Endothelial cell of umbilical vein (primary cell): ENCODE measurements at regions not wholly inside any gene's neighbourhood (a gene's known extent, or its start where the extent isn't known, plus 50 kb on each side); places are given as distances from the start of the nearest gene placed in this dataset.

Experiments used
- BruUV-seq: library from RNA; stranded (reverse); fragments of 400-500 nt; replicated peaks from 2 replicates; lab custom pipeline; 2021; lab: Mats Ljungman, UMichigan
- CTCF ChIA-PET: fragments of 300-600, 350-600 bp; sonication (Branson Sonifier 250); formaldehyde crosslinking; loops from one replicate; lab custom pipeline; 2021; ENCODE audit warnings: antibody characterized with exemption, inconsistent platforms; lab: Charles Lee
- POLR2A ChIA-PET: fragments of 300-600, 350-600 bp; sonication (Branson Sonifier 250); formaldehyde crosslinking; loops from one replicate; lab custom pipeline; 2021; ENCODE audit warnings: antibody characterized with exemption, inconsistent platforms; lab: Charles Lee
- DNase-seq: peaks from one replicate; pipeline ENCODE4 v3.0.0-alpha.2; 2011; ENCODE audit warnings: low read depth, low spot score
- FAIRE-seq: peaks from 2 replicates; lab custom pipeline; 2011; peaks lifted over from hg19 to GRCh38; lab: Jason Lieb, UNC
- H2AFZ ChIP-seq: 2 replicates; pipeline ENCODE4 v1.6.0; 2012; ENCODE audit warnings: low read depth, low read length, control low read depth, inconsistent platforms
- H3K27ac ChIP-seq: 2 replicates; pipeline ENCODE4 v1.5.1; 2011; ENCODE audit warnings: low read depth, mild to moderate bottlenecking, control low read depth, low read length, moderate library complexity; ENCODE audit not compliant: insufficient read depth
- H3K27me3 ChIP-seq, 2 experiments: 2 replicates each; pipeline versions ENCODE4 v1.6.0 to v1.6.1; 2011; ENCODE audit warnings: low read length in 2 of 2, mixed read lengths in 1 of 2; ENCODE audit not compliant: control insufficient read depth in 2 of 2, insufficient read depth in 2 of 2
- H3K36me3 ChIP-seq, 2 experiments: 2 replicates in 1 of 2; 3 replicates in 1 of 2; pipeline ENCODE4 v1.5.1; 2011; ENCODE audit warnings: low read length in 2 of 2, mild to moderate bottlenecking in 1 of 2, moderate library complexity in 1 of 2; ENCODE audit not compliant: control insufficient read depth in 2 of 2, insufficient read depth in 2 of 2; ENCODE audit errors: extremely low read depth in 1 of 2
- H3K4me1 ChIP-seq: 3 replicates; pipeline ENCODE4 v1.5.1; 2011; ENCODE audit warnings: mild to moderate bottlenecking, low read length; ENCODE audit not compliant: control insufficient read depth, insufficient read depth; ENCODE audit errors: extremely low read depth
- H3K4me2 ChIP-seq: 2 replicates; pipeline ENCODE4 v1.6.1; 2011; ENCODE audit warnings: low read length, control low read depth, mixed read lengths; ENCODE audit not compliant: insufficient read depth
- H3K4me3 ChIP-seq, 3 experiments: fragments of 200-600 bp in 1 of 3; sonication (generic), shearing (Covaris generic) in 1 of 3; replicated peaks in 1 of 3; 2 replicates each; pipeline ENCODE4 v1.5.1; 2011 to 2016; ENCODE audit warnings: control low read depth in 3 of 3, low read length in 3 of 3, mild to moderate bottlenecking in 2 of 3, inconsistent platforms in 1 of 3, low read depth in 1 of 3, moderate library complexity in 1 of 3; ENCODE audit not compliant: insufficient read depth in 1 of 3
- H3K79me2 ChIP-seq: 2 replicates; pipeline ENCODE4 v1.6.0; 2012; ENCODE audit warnings: low read length, inconsistent platforms; ENCODE audit not compliant: control insufficient read depth, insufficient read depth
- H3K9ac ChIP-seq: replicated peaks from 2 replicates; pipeline ENCODE3; 2011; ENCODE audit warnings: low read length, control low read depth; ENCODE audit not compliant: insufficient read depth; ENCODE audit errors: extremely low read depth
- H3K9me1 ChIP-seq: replicated peaks from 3 replicates; pipeline ENCODE4 v1.6.0; 2011; ENCODE audit warnings: mild to moderate bottlenecking, low read length; ENCODE audit not compliant: control insufficient read depth, insufficient read depth; ENCODE audit errors: extremely low read depth
- H3K9me3 ChIP-seq: replicated peaks from 2 replicates; pipeline ENCODE4 v1.5.1; 2012; ENCODE audit warnings: low read length, inconsistent platforms; ENCODE audit not compliant: control insufficient read depth, insufficient read depth
- H4K20me1 ChIP-seq: replicated peaks from 2 replicates; pipeline ENCODE3; 2011; ENCODE audit warnings: mild to moderate bottlenecking, low read length; ENCODE audit not compliant: control insufficient read depth, insufficient read depth; ENCODE audit errors: extremely low read depth
- EZH2 ChIP-seq: IDR thresholded peaks from 2 replicates; pipeline ENCODE4 v1.6.1; 2012; ENCODE audit warnings: borderline replicate concordance, low read depth, mild to moderate bottlenecking, moderate library complexity, low read length, inconsistent platforms; ENCODE audit not compliant: severe bottlenecking
- FOS ChIP-seq: IDR thresholded peaks from 2 replicates; pipeline ENCODE4 v1.6.1; 2011; ENCODE audit warnings: mild to moderate bottlenecking, low read length, moderate library complexity, borderline replicate concordance; ENCODE audit not compliant: insufficient read depth
- GATA2 ChIP-seq: IDR thresholded peaks from 2 replicates; pipeline ENCODE4 v1.7.0; 2011; ENCODE audit warnings: low read depth, mild to moderate bottlenecking, moderate library complexity, mixed read lengths, low read length; ENCODE audit not compliant: insufficient read length, insufficient read depth
- JUN ChIP-seq: IDR thresholded peaks from 2 replicates; pipeline ENCODE4 v1.6.1; 2011; ENCODE audit warnings: borderline replicate concordance, low read depth; ENCODE audit not compliant: insufficient read length, insufficient read depth
- MAX ChIP-seq: IDR thresholded peaks from 2 replicates; pipeline ENCODE4 v1.6.1; 2011; ENCODE audit not compliant: insufficient read depth, insufficient read length
- MYC ChIP-seq: IDR thresholded peaks from one replicate; pipeline ENCODE4 v1.6.1; 2011; ENCODE audit warnings: mild to moderate bottlenecking, low read depth, low read length
- POLR2A ChIP-seq: IDR thresholded peaks from 2 replicates; pipeline ENCODE4 v1.6.1; 2012; ENCODE audit warnings: low read depth, mild to moderate bottlenecking, control low read depth, low read length
- POLR2AphosphoS5 ChIP-seq: IDR thresholded peaks from 2 replicates; pipeline ENCODE4 v1.6.1; 2012; ENCODE audit warnings: low read depth, mild to moderate bottlenecking, control low read depth, low read length, moderate library complexity; ENCODE audit not compliant: insufficient read depth
- dilution Hi-C: fragments of 300-500 bp; cut with MboI; formaldehyde crosslinking; loops from one replicate; pipeline ENCODE4 v1.15.0; 2019; ENCODE audit warnings: low sequenced_read_pairs; ENCODE audit not compliant: extremely low pct_ligation_motif_present
- intact Hi-C: fragments of 100-400 bp; cut with micrococcal nuclease; formaldehyde crosslinking; loops from one replicate; pipeline ENCODE4 v1.10.0; 2022
- TF ChIP-seq, protein P1 (sequence below), 2 donors: IDR thresholded peaks; 1 replicate in 1 of 2; 2 replicates in 1 of 2; pipeline ENCODE4 v1.5.1; 2011; ENCODE audit warnings: low read length in 2 of 2, mild to moderate bottlenecking in 2 of 2, moderate library complexity in 2 of 2, control low read depth in 1 of 2, inconsistent platforms in 1 of 2, low read depth in 1 of 2; ENCODE audit not compliant: insufficient read depth in 1 of 2; ENCODE audit errors: extremely low read depth in 1 of 2

GRCh38 chr4:159428293-159428692, 325.4 kb downstream of the RAPGEF2 start:
- CTCF ChIA-PET: no interaction called here

More at GRCh38 chr4:159428293-159428692, 325.4 kb downstream of the RAPGEF2 start:
- Histone ChIP-seq H3K4me1 (peaks cover 7% of the 10 kb centered on the region), H3K4me2 (no peak overlapping the region), H3K9me3 (no peaks in the 10 kb centered on the region), H3K79me2 (no peaks in the 10 kb centered on the region), H3K36me3 (no peaks in the 10 kb centered on the region), H4K20me1 (no peaks in the 10 kb centered on the region), H3K4me3 (no peak overlapping the region), H3K27ac (no peak overlapping the region), H3K27me3 (no peaks in the 10 kb centered on the region), H3K9ac (no peak overlapping the region), H2AFZ (no peak overlapping the region), H3K9me1 (no peaks in the 10 kb centered on the region)
- intact Hi-C loops (no loop called here), dilution Hi-C loops (no loop called here)
- DNase-seq (no peak), FAIRE-seq (no peak)
- BruUV-seq: no TSS peak
- POLR2A ChIA-PET: no interaction called here
- TF ChIP-seq POLR2AphosphoS5 (no peak), GATA2 (no peak), JUN (no peak), FOS (no peak), POLR2A (no peak), MYC (no peak), MAX (no peak), EZH2 (no peak)
- TF ChIP-seq, protein P1, sequence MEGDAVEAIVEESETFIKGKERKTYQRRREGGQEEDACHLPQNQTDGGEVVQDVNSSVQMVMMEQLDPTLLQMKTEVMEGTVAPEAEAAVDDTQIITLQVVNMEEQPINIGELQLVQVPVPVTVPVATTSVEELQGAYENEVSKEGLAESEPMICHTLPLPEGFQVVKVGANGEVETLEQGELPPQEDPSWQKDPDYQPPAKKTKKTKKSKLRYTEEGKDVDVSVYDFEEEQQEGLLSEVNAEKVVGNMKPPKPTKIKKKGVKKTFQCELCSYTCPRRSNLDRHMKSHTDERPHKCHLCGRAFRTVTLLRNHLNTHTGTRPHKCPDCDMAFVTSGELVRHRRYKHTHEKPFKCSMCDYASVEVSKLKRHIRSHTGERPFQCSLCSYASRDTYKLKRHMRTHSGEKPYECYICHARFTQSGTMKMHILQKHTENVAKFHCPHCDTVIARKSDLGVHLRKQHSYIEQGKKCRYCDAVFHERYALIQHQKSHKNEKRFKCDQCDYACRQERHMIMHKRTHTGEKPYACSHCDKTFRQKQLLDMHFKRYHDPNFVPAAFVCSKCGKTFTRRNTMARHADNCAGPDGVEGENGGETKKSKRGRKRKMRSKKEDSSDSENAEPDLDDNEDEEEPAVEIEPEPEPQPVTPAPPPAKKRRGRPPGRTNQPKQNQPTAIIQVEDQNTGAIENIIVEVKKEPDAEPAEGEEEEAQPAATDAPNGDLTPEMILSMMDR (IDR thresholded peaks at IDR 0.05; ENCODE audit: extremely low read depth in 1 of 2, insufficient read depth in 1 of 2, low read depth in 1 of 2, low read length in 2 of 2): no peak
